ENCODE measurements at regions not wholly inside any gene's neighbourhood (a gene's known extent, or its start where the extent isn't known, plus 50 kb on each side); places are given as distances from the start of the nearest gene placed in this dataset.

- ATAC-seq (no peak), DNase-seq (ENCODE audit: low read depth in 1 of 2, low spot score in 1 of 2) (no peak), FAIRE-seq (peak; percentile 90)
- Histone ChIP-seq H3K9me3 (peaks cover 20% of the 10 kb centered on the region), H3K4me3 (no peak overlapping the region), H3K4me1 (no peaks in the 10 kb centered on the region), H3K4me2 (no peak overlapping the region), H3K27ac (no peak overlapping the region)
- ChIA-PET POLR2A (no interaction called here), CTCF (interaction anchor here (0.5 kb wide), 1 partner anchor 870 kb away, joined by 3 read pairs; no protein-coding TSS in a partner anchor)
- WGBS (ENCODE audit: missing lambda C conversion rate), result 7% methylated on average over 1 of the region's 1 CpG
- TF ChIP-seq EP300 (IDR thresholded peaks at IDR 0.05) (no peak), MYC (IDR thresholded peaks at IDR 0.05; ENCODE audit: borderline replicate concordance, low read length) (no peak), HMGXB4 (CRISPR knock-in tag; IDR thresholded peaks at IDR 0.05; ENCODE audit: borderline replicate concordance) (no peak), EHF (CRISPR knock-in tag; IDR thresholded peaks at IDR 0.05) (no peak), HES2 (IDR thresholded peaks at IDR 0.05) (no peak), FOSL2 (IDR thresholded peaks at IDR 0.05) (no peak), FOSL2 (CRISPR knock-in tag; IDR thresholded peaks at IDR 0.05) (no peak), SREBF2 (IDR thresholded peaks at IDR 0.05) (no peak), RCOR1 (IDR thresholded peaks at IDR 0.05; ENCODE audit: low read depth, low read length) (no peak), ZSCAN20 (CRISPR knock-in tag; IDR thresholded peaks at IDR 0.05) (no peak), KDM1A (IDR thresholded peaks at IDR 0.05; ENCODE audit: low read depth) (no peak), JUN (IDR thresholded peaks at IDR 0.05) (no peak), GATA3 (IDR thresholded peaks at IDR 0.05; ENCODE audit: borderline replicate concordance) (no peak), REST (IDR thresholded peaks at IDR 0.05) (no peak), BHLHE40 (IDR thresholded peaks at IDR 0.05; ENCODE audit: low read depth, low read length) (no peak), CBX2 (IDR thresholded peaks at IDR 0.05; ENCODE audit: borderline replicate concordance, low read depth) (no peak), RFX5 (IDR thresholded peaks at IDR 0.05) (no peak), ELK1 (IDR thresholded peaks at IDR 0.05; ENCODE audit: low read depth, low read length) (no peak), RAD21 (conservative IDR thresholded peaks at IDR 0.05 in 1 of 2, IDR thresholded peaks at IDR 0.05 in 1 of 2) (no peak)
Observed at GRCh38 chr11:12315024-12315423, 62.3 kb upstream of the PARVA start.

- CTCF ChIA-PET, result interaction anchor here (0.6 to 6.0 kb wide), 4 partner anchors 10 to 165 kb away, joined by 3 to 22 read pairs (median 4); no protein-coding TSS in a partner anchor
- H3K27ac ChIP-seq, result no peak overlapping the region
- POLR2A ChIA-PET, result no interaction called here
- no peak for ATAC-seq
- no peak for FAIRE-seq
- H3K4me2 ChIP-seq, result no peak overlapping the region
- H3K9me3 ChIP-seq, result peaks cover 20% of the 10 kb centered on the region
- no peak for DNase-seq (ENCODE audit: low read depth in 1 of 2, low spot score in 1 of 2)
- no peaks in the 10 kb centered on the region for H3K4me1 ChIP-seq
- no peak overlapping the region for H3K4me3 ChIP-seq
- TF ChIP-seq FOXS1 (CRISPR knock-in tag; IDR thresholded peaks at IDR 0.05) (no peak), BHLHE40 (IDR thresholded peaks at IDR 0.05; ENCODE audit: low read depth, low read length) (no peak), POLR2A (IDR thresholded peaks at IDR 0.05; ENCODE audit: low read length) (no peak), BCL3 (IDR thresholded peaks at IDR 0.05) (no peak), HOXB5 (CRISPR knock-in tag; IDR thresholded peaks at IDR 0.05) (no peak), PHF8 (IDR thresholded peaks at IDR 0.05; ENCODE audit: borderline replicate concordance, low read depth) (no peak), HOXB13 (CRISPR knock-in tag; IDR thresholded peaks at IDR 0.05; ENCODE audit: low read depth) (no peak), MAZ (IDR thresholded peaks at IDR 0.05; ENCODE audit: borderline replicate concordance, low read depth, low read length) (no peak), CBX2 (IDR thresholded peaks at IDR 0.05; ENCODE audit: borderline replicate concordance, low read depth) (no peak), ZC3H11A (IDR thresholded peaks at IDR 0.05) (no peak), MAX (IDR thresholded peaks at IDR 0.05) (no peak), TP53 (CRISPR knock-in tag; IDR thresholded peaks at IDR 0.05) (no peak), NFE2L2 (conservative IDR thresholded peaks at IDR 0.05; ENCODE audit: low read length) (no peak), HDAC2 (IDR thresholded peaks at IDR 0.05) (no peak), EP300 (IDR thresholded peaks at IDR 0.05) (no peak), ESRRA (IDR thresholded peaks at IDR 0.05; ENCODE audit: borderline replicate concordance, low read length) (no peak)
Observed at GRCh38 chr11:12316432-12316831, 60.9 kb upstream of the PARVA start.
